K562 (cell line): ENCODE measurements at regions not wholly inside any gene's neighbourhood (a gene's known extent, or its start where the extent isn't known, plus 50 kb on each side); places are given as distances from the start of the nearest gene placed in this dataset.

Source experiments
- ATAC-seq: fragments of 200-7000 bp; cut with Tn5 transposase; 3 replicates; pipeline ENCODE4 v1.9.1; 2020; ENCODE audit warnings: moderate library complexity
- BruUV-seq: library from RNA; stranded (reverse); fragments of 400-500 nt; replicated peaks from 2 replicates; lab custom pipeline; 2021; lab: Mats Ljungman, UMichigan
- CTCF ChIA-PET: fragments of 300-600 bp; formaldehyde crosslinking; extraction: SDS; loops from one replicate; lab custom pipeline; 2021; ENCODE audit warnings: low intra/inter-chr PET ratio; lab: Yijun Ruan, JAX
- POLR2A ChIA-PET: fragments of 300-600, 350-650 bp; sonication (Branson Sonifier 250); formaldehyde crosslinking; extraction: SDS; loops from one replicate; lab custom pipeline; 2021; ENCODE audit warnings: antibody characterized with exemption, inconsistent platforms; lab: Yijun Ruan, JAX
- DNase-seq, 4 experiments: peaks; one replicate each; pipeline versions ENCODE4 v3.0.0 to v3.0.0-alpha.2; 2011 to 2018; ENCODE audit warnings: low spot score in 3 of 4, mixed read lengths in 3 of 4; ENCODE audit errors: extremely low read depth in 1 of 4
- FAIRE-seq: peaks from 2 replicates; lab custom pipeline; 2011; peaks lifted over from hg19 to GRCh38; lab: Jason Lieb, UNC
- H2AFZ ChIP-seq: 2 replicates; pipeline ENCODE4 v1.6.0; 2011; ENCODE audit warnings: low read depth, low read length, control low read depth, inconsistent platforms
- H3K27ac ChIP-seq: fragments of 200-600 bp; 3 replicates; pipeline ENCODE4 v1.8.0; 2011; ENCODE audit warnings: low read depth, mild to moderate bottlenecking, control low read depth, inconsistent platforms, low read length, moderate library complexity, mixed read lengths; ENCODE audit errors: extremely low read depth
- H3K27me3 ChIP-seq, 2 experiments: fragments of 300-600 bp in 1 of 2; 2 replicates in 1 of 2; 3 replicates in 1 of 2; pipeline versions ENCODE4 v1.6.0 to v1.8.0; 2011; ENCODE audit warnings: inconsistent platforms in 2 of 2, low read length in 2 of 2, mild to moderate bottlenecking in 1 of 2, mixed read lengths in 1 of 2, moderate library complexity in 1 of 2; ENCODE audit not compliant: control insufficient read depth in 2 of 2, insufficient read depth in 2 of 2
- H3K36me3 ChIP-seq: fragments of 300-600 bp; 3 replicates; pipeline ENCODE4 v1.8.0; 2011; ENCODE audit warnings: mild to moderate bottlenecking, low read length, inconsistent platforms; ENCODE audit not compliant: control insufficient read depth, insufficient read depth
- H3K4me1 ChIP-seq, 2 experiments: fragments of 200-600 bp in 1 of 2; replicated peaks in 1 of 2; 2 replicates in 1 of 2; 3 replicates in 1 of 2; pipeline versions ENCODE4 v1.5.1 to v1.8.0; 2011; ENCODE audit warnings: inconsistent platforms in 2 of 2, low read length in 2 of 2, mild to moderate bottlenecking in 1 of 2, mixed read lengths in 1 of 2, moderate library complexity in 1 of 2; ENCODE audit not compliant: control insufficient read depth in 2 of 2, insufficient read depth in 2 of 2
- H3K4me2 ChIP-seq: 2 replicates; pipeline ENCODE4 v1.6.1; 2011; ENCODE audit warnings: low read length, control low read depth, inconsistent platforms, mixed read lengths; ENCODE audit not compliant: insufficient read depth
- H3K4me3 ChIP-seq: fragments of 200-600 bp; sonication (generic), shearing (Covaris generic); 2 replicates; pipeline ENCODE4 v1.5.1; 2016; ENCODE audit warnings: control low read depth, inconsistent platforms
- H3K79me2 ChIP-seq: fragments of 200-600 bp; 3 replicates; pipeline ENCODE4 v1.8.0; 2011; ENCODE audit warnings: low read length, inconsistent platforms; ENCODE audit not compliant: control insufficient read depth, insufficient read depth
- H3K9ac ChIP-seq, 2 experiments: 2 replicates each; pipeline versions ENCODE4 v1.6.0 to v1.6.1; 2011; ENCODE audit warnings: low read depth in 2 of 2, low read length in 2 of 2, control low read depth in 1 of 2, inconsistent platforms in 1 of 2, mild to moderate bottlenecking in 1 of 2, mixed read lengths in 1 of 2; ENCODE audit not compliant: insufficient read depth in 1 of 2
- H3K9me1 ChIP-seq: one replicate; pipeline ENCODE4 v1.6.0; 2011; ENCODE audit warnings: inconsistent platforms, mild to moderate bottlenecking, low read length, moderate library complexity; ENCODE audit not compliant: control insufficient read depth, insufficient read depth
- H3K9me3 ChIP-seq: replicated peaks from 2 replicates; pipeline ENCODE4 v1.5.1; 2011; ENCODE audit warnings: low read depth, low read length, inconsistent platforms; ENCODE audit not compliant: control insufficient read depth, insufficient read depth
- H4K20me1 ChIP-seq: replicated peaks from 2 replicates; pipeline ENCODE4 v1.6.1; 2011; ENCODE audit warnings: low read length, inconsistent platforms, mixed read lengths; ENCODE audit not compliant: control insufficient read depth, insufficient read depth
- CBX1 ChIP-seq: sonication (generic); IDR thresholded peaks from 2 replicates; pipeline ENCODE4 v1.6.1; 2016; ENCODE audit warnings: antibody characterized with exemption, low read depth, mild to moderate bottlenecking
- JUNB ChIP-seq: fragments of 450-650 bp; formaldehyde crosslinking; conservative IDR thresholded peaks from 2 replicates; pipeline ENCODE4 v1.4.0; 2020; ENCODE audit warnings: mild to moderate bottlenecking
- KDM1A ChIP-seq, 2 experiments: fragments of 450-650 bp; IDR thresholded peaks; 2 replicates each; pipeline ENCODE4 v1.6.1; 2016; ENCODE audit warnings: mild to moderate bottlenecking in 2 of 2
- ZNF174 ChIP-seq: fragments of 250-450 bp; sonication (Bioruptor Pico); IDR thresholded peaks from 2 replicates; pipeline ENCODE4 v1.4.0; 2020; ENCODE audit warnings: mild to moderate bottlenecking
- ZNF384 ChIP-seq: IDR thresholded peaks from 2 replicates; pipeline ENCODE4 v1.6.1; 2012; ENCODE audit warnings: low read depth, low read length, improper control_type of control experiment
- WGBS: fragments of 100-300 bp; shearing (Covaris generic); methylation state at CpG from one replicate; pipeline ENCODE4 v1.1.6; 2016; ENCODE audit warnings: low coverage, mixed read lengths; ENCODE audit not compliant: insufficient coverage; ENCODE audit errors: missing lambda C conversion rate; 5-methylcytosine and 5-hydroxymethylcytosine counted together
- in situ Hi-C: fragments of 300-500 bp; cut with MboI; formaldehyde crosslinking; loops from 4 replicates; pipeline ENCODE4 v1.15.0; 2018; ENCODE audit warnings: inconsistent platforms, mixed read lengths
- intact Hi-C: fragments of 100-400 bp; cut with micrococcal nuclease; formaldehyde crosslinking; loops from 2 replicates; pipeline ENCODE4 v1.14.2; 2022
- TF ChIP-seq, protein P1 (sequence below): IDR thresholded peaks from 2 replicates; pipeline ENCODE4 v1.6.1; 2011; ENCODE audit warnings: borderline replicate concordance, low read depth, mild to moderate bottlenecking, moderate library complexity, low read length; ENCODE audit not compliant: insufficient read depth, poor library complexity, severe bottlenecking
- TF ChIP-seq, protein P2 (sequence below): fragments of 200-800 bp; sonication (Bioruptor generic); IDR thresholded peaks from 2 replicates; pipeline ENCODE4 v1.6.1; 2017; ENCODE audit warnings: missing genetic modification characterization, missing compliant biosample characterization
- TF ChIP-seq, protein P3 (sequence below): fragments of 450-650 bp; IDR thresholded peaks from 2 replicates; pipeline ENCODE4 v1.7.0; 2016; ENCODE audit warnings: borderline replicate concordance
- TF ChIP-seq, protein P4 (sequence below): fragments of 250-450 bp; sonication (Bioruptor Pico); IDR thresholded peaks from 2 replicates; pipeline ENCODE4 v1.5.0; 2021; ENCODE audit warnings: mild to moderate bottlenecking, moderate library complexity
- TF ChIP-seq, protein P5 (sequence below): fragments of 250-450 bp; sonication (Bioruptor Pico); IDR thresholded peaks from 2 replicates; pipeline ENCODE4 v1.8.0; 2021; ENCODE audit warnings: mild to moderate bottlenecking, moderate library complexity

DNA sequence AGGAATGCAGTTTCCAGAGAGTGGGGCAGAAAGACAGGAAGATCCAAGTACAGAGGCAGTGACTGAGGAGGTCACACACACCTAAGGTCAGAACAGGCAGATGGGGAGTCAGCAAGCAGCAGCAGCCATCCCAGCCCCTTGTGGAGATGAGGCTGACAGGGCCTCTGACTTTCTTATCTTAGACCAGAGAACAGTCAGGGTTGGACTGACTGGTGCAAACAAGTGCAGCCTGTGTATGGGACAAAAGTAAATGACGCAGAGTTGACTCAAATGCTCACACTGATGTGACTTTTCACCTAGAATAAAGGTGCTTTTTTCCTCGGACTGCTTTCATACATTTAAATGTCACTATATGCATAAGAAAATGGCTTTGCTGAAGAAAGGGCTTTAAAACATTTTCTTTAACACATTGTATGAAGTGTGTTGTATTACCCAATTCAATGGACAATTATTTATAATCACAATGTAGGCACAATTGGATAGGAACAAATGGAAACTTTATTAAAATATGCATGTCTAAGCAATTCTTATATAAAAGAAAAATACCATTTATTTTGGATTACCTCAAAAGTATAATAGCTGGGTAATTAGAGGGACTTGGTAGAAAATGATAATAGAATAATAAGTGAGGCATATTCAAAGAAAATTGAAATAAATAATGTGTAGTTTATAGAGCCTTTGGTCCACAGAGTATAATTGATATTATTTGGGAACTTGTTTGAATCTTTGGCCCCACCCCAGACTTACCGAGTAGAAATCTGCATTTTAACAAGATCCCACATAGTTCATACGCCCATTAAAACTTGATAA, 1321.5 kb upstream of the CELF4 start:
- Histone ChIP-seq H3K4me3 (no peak overlapping the region), H3K9ac (no peak overlapping the region), H3K36me3 (no peaks in the 10 kb centered on the region), H3K4me1 (no peaks in the 10 kb centered on the region), H4K20me1 (no peaks in the 10 kb centered on the region), H3K27ac (no peak overlapping the region), H3K4me2 (no peak overlapping the region), H2AFZ (no peak overlapping the region), H3K27me3 (no peaks in the 10 kb centered on the region), H3K9me1 (no peaks in the 10 kb centered on the region), H3K9me3 (no peaks in the 10 kb centered on the region; the same call in none of the 2 replicates), H3K79me2 (no peaks in the 10 kb centered on the region)
- FAIRE-seq: no peak
- no peak for DNase-seq
- BruUV-seq: no TSS peak
- in situ Hi-C loops (no loop called here), intact Hi-C loops (no loop called here)
- ATAC-seq: no peak
- WGBS: 1% methylated on average over 4 of the region's 4 CpGs
- POLR2A ChIA-PET: no interaction called here
- CTCF ChIA-PET: no interaction called here
- TF ChIP-seq ZNF174 (no peak), CBX1 (no peak), KDM1A (IDR thresholded peaks at IDR 0.05) (no peak), ZNF384 (no peak), JUNB (CRISPR knock-in tag) (no peak)
- TF ChIP-seq, protein P1, sequence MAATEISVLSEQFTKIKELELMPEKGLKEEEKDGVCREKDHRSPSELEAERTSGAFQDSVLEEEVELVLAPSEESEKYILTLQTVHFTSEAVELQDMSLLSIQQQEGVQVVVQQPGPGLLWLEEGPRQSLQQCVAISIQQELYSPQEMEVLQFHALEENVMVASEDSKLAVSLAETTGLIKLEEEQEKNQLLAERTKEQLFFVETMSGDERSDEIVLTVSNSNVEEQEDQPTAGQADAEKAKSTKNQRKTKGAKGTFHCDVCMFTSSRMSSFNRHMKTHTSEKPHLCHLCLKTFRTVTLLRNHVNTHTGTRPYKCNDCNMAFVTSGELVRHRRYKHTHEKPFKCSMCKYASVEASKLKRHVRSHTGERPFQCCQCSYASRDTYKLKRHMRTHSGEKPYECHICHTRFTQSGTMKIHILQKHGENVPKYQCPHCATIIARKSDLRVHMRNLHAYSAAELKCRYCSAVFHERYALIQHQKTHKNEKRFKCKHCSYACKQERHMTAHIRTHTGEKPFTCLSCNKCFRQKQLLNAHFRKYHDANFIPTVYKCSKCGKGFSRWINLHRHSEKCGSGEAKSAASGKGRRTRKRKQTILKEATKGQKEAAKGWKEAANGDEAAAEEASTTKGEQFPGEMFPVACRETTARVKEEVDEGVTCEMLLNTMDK: no peak
- TF ChIP-seq, protein P2, sequence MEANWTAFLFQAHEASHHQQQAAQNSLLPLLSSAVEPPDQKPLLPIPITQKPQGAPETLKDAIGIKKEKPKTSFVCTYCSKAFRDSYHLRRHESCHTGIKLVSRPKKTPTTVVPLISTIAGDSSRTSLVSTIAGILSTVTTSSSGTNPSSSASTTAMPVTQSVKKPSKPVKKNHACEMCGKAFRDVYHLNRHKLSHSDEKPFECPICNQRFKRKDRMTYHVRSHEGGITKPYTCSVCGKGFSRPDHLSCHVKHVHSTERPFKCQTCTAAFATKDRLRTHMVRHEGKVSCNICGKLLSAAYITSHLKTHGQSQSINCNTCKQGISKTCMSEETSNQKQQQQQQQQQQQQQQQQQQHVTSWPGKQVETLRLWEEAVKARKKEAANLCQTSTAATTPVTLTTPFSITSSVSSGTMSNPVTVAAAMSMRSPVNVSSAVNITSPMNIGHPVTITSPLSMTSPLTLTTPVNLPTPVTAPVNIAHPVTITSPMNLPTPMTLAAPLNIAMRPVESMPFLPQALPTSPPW (CRISPR knock-in tag): no peak
- TF ChIP-seq, protein P3, sequence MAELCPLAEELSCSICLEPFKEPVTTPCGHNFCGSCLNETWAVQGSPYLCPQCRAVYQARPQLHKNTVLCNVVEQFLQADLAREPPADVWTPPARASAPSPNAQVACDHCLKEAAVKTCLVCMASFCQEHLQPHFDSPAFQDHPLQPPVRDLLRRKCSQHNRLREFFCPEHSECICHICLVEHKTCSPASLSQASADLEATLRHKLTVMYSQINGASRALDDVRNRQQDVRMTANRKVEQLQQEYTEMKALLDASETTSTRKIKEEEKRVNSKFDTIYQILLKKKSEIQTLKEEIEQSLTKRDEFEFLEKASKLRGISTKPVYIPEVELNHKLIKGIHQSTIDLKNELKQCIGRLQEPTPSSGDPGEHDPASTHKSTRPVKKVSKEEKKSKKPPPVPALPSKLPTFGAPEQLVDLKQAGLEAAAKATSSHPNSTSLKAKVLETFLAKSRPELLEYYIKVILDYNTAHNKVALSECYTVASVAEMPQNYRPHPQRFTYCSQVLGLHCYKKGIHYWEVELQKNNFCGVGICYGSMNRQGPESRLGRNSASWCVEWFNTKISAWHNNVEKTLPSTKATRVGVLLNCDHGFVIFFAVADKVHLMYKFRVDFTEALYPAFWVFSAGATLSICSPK: no peak
- TF ChIP-seq, protein P4, sequence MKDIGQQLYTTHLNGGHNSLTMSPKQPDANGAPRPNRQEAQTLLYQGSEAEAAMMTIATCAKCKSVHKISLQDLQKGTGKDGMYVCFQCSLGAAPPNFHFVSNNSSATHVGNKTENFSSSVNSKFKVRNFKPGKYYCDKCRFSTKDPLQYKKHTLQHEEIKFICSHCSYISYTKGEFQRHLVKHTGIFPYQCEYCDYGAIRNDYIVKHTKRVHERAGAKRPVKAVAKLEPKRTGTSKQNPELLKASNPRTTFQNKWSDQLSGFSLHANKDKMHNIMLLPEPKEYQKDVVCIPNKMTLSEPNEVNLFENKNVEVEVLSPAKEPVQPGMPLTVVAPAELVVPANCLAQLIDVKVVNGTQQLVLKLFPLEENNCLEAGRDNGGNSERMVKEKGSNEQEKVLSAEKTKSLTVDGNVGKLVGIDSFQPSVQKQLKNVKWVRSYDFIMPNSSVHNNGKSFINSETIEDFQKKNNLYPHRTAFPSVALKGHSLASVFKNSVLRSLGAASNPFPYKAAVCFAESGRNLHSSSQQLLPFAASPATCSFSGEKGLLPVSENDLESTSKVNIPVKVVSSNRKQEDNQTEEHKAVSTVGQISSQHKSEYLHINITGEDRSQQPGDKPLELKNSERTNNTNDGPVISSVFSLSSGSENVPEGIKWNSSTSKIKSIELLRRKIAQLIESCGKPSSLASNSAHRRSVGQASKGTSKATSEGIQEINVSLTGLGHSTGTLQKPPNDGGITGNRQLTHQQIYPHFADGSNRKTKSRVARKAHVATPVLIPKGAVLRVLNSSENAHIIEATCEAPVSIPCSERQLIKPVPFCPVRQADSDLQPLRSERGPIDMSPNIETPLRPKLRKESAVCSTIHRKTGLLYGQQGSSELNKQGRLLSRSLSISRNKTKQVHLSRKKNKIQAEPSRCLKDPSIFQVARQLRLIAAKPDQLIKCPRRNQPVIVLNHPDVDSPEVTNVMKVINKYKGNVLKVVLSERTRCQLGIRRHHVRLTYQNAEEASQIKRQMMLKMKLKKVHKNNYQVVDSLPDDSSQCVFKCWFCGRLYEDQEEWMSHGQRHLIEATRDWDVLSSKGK (CRISPR knock-in tag): no peak
- TF ChIP-seq, protein P5, sequence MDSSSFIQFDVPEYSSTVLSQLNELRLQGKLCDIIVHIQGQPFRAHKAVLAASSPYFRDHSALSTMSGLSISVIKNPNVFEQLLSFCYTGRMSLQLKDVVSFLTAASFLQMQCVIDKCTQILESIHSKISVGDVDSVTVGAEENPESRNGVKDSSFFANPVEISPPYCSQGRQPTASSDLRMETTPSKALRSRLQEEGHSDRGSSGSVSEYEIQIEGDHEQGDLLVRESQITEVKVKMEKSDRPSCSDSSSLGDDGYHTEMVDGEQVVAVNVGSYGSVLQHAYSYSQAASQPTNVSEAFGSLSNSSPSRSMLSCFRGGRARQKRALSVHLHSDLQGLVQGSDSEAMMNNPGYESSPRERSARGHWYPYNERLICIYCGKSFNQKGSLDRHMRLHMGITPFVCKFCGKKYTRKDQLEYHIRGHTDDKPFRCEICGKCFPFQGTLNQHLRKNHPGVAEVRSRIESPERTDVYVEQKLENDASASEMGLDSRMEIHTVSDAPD (CRISPR knock-in tag): no peak
